ENCODE measurements at regions not wholly inside any gene's neighbourhood (a gene's known extent, or its start where the extent isn't known, plus 50 kb on each side); places are given as distances from the start of the nearest gene placed in this dataset.
A peak's percentile ranks its signal among the peaks of the same experiment; 100 is the strongest.

GRCh38 chr5:104355350-104355749, 792.8 kb upstream of the NUDT12 start:
- in situ Hi-C loops (cut with MboI; ENCODE audit: low pct_unique_long_range_greater_than_20kb, low sequenced_read_pairs, unreplicated experiment) = no loop called here
- TF ChIP-seq CTCF (IDR thresholded peaks at IDR 0.05; ENCODE audit: extremely low read depth, insufficient read depth, missing control alignments) = no peak
- DNase-seq (ENCODE audit: low spot score) = no peak

GRCh38 chr5:104353371-104353770, 790.8 kb upstream of the NUDT12 start:
- DNase-seq (ENCODE audit: low spot score) = no peak
- TF ChIP-seq CTCF (IDR thresholded peaks at IDR 0.05; ENCODE audit: extremely low read depth, insufficient read depth, missing control alignments) = no peak
- in situ Hi-C loops (cut with MboI; ENCODE audit: low pct_unique_long_range_greater_than_20kb, low sequenced_read_pairs, unreplicated experiment) = no loop called here

- DNase-seq (ENCODE audit: low spot score) = no peak
- no peak for TF ChIP-seq CTCF (IDR thresholded peaks at IDR 0.05; ENCODE audit: extremely low read depth, insufficient read depth, missing control alignments)
- in situ Hi-C loops (cut with MboI; ENCODE audit: low pct_unique_long_range_greater_than_20kb, low sequenced_read_pairs, unreplicated experiment) = no loop called here
Observed at GRCh38 chr5:104352954-104353353, 790.4 kb upstream of the NUDT12 start.

- in situ Hi-C loops (cut with MboI; ENCODE audit: low pct_unique_long_range_greater_than_20kb, low sequenced_read_pairs, unreplicated experiment) = no loop called here
- TF ChIP-seq CTCF (IDR thresholded peaks at IDR 0.05; ENCODE audit: extremely low read depth, insufficient read depth, missing control alignments) = peak; percentile 28
- DNase-seq (ENCODE audit: low spot score) = no peak
Observed at GRCh38 chr5:104347119-104347708, 784.6 kb upstream of the NUDT12 start.

- no peak for TF ChIP-seq CTCF (IDR thresholded peaks at IDR 0.05; ENCODE audit: extremely low read depth, insufficient read depth, missing control alignments)
- in situ Hi-C loops (cut with MboI; ENCODE audit: low pct_unique_long_range_greater_than_20kb, low sequenced_read_pairs, unreplicated experiment) = no loop called here
- no peak for DNase-seq (ENCODE audit: low spot score)
Observed at GRCh38 chr5:104345222-104346016, 782.8 kb upstream of the NUDT12 start.

- in situ Hi-C loops (cut with MboI; ENCODE audit: low pct_unique_long_range_greater_than_20kb, low sequenced_read_pairs, unreplicated experiment) = no loop called here
- no peak for TF ChIP-seq CTCF (IDR thresholded peaks at IDR 0.05; ENCODE audit: extremely low read depth, insufficient read depth, missing control alignments)
- DNase-seq (ENCODE audit: low spot score) = no peak
Observed at GRCh38 chr5:104344809-104345208, 782.2 kb upstream of the NUDT12 start.
